ENCODE measurements at regions not wholly inside any gene's neighbourhood (a gene's known extent, or its start where the extent isn't known, plus 50 kb on each side); places are given as distances from the start of the nearest gene placed in this dataset.

DNA sequence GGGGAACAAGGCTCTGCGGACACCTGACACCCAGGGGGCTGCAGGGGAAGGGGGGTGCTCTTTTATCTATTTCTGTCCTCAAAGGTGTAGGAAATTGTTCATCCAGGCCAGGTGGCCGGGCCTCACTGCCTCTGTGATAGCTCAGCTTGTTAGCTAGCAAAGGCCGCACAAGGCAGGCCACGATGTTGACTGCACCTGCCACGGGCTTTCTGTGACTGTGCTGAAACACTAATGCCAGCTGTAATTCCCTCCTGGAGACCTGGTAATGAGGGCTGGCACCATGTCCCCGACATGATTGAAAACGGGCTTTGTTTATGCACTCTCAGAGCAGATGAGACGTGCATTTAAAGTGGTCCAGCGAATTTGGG is 61.4 kb upstream of the APCDD1L start:
- TF ChIP-seq, protein P1, sequence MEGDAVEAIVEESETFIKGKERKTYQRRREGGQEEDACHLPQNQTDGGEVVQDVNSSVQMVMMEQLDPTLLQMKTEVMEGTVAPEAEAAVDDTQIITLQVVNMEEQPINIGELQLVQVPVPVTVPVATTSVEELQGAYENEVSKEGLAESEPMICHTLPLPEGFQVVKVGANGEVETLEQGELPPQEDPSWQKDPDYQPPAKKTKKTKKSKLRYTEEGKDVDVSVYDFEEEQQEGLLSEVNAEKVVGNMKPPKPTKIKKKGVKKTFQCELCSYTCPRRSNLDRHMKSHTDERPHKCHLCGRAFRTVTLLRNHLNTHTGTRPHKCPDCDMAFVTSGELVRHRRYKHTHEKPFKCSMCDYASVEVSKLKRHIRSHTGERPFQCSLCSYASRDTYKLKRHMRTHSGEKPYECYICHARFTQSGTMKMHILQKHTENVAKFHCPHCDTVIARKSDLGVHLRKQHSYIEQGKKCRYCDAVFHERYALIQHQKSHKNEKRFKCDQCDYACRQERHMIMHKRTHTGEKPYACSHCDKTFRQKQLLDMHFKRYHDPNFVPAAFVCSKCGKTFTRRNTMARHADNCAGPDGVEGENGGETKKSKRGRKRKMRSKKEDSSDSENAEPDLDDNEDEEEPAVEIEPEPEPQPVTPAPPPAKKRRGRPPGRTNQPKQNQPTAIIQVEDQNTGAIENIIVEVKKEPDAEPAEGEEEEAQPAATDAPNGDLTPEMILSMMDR (IDR thresholded peaks at IDR 0.05): no peak
- no peak for TF ChIP-seq POLR2A (IDR thresholded peaks at IDR 0.05)

Measured in esophagus squamous epithelium (tissue), 4 donors.